Frontal cortex (tissue), 1 donor: ENCODE measurements at regions not wholly inside any gene's neighbourhood (a gene's known extent, or its start where the extent isn't known, plus 50 kb on each side); places are given as distances from the start of the nearest gene placed in this dataset. TPM values are rescaled to one million over a fixed set of nuclear protein-coding genes. Genes with fewer than 3 reads are reported as not detected.

Source experiments
- small RNA-seq: library from RNA; depleted of rRNA; stranded (forward); fragments of <200 nt; gene quantifications from one replicate; pipeline ENCODE3, GENCODE V24; 2014

Small RNAs in the stretch of these regions (small RNA-seq; reads per million reads assigned to genes)
- gene AC090517.1 (not detected), gene AC090517.3 (not detected)
